IMR-90 (cell line): ENCODE measurements at regions not wholly inside any gene's neighbourhood (a gene's known extent, or its start where the extent isn't known, plus 50 kb on each side); places are given as distances from the start of the nearest gene placed in this dataset.

Source experiments
- ATAC-seq: fragments of 200-7000 bp; cut with Tn5 transposase; 2 replicates; pipeline ENCODE4 v1.9.1; 2020; ENCODE audit warnings: low read depth, mild to moderate bottlenecking, moderate library complexity
- BruUV-seq: library from RNA; stranded (reverse); fragments of 400-500 nt; replicated peaks from 2 replicates; lab custom pipeline; 2021; lab: Mats Ljungman, UMichigan
- CTCF ChIA-PET: fragments of 300-600 bp; formaldehyde crosslinking; extraction: SDS; loops from one replicate; lab custom pipeline; 2021; ENCODE audit warnings: antibody characterized with exemption; lab: Yijun Ruan, JAX
- POLR2A ChIA-PET: fragments of 300-600 bp; sonication (Branson Sonifier 250); formaldehyde crosslinking; loops from one replicate; lab custom pipeline; 2022; ENCODE audit warnings: antibody characterized with exemption; ENCODE audit not compliant: unreplicated experiment; lab: Charles Lee
- DNase-seq: peaks from one replicate; pipeline ENCODE4 v3.0.0; 2013
- H2AFZ ChIP-seq: replicated peaks from 2 replicates; pipeline ENCODE3; 2013; ENCODE audit warnings: low read length, mild to moderate bottlenecking; ENCODE audit not compliant: poor library complexity
- H2AK5ac ChIP-seq: 2 replicates; pipeline ENCODE4 v1.6.1; 2013; ENCODE audit warnings: low read depth, low read length, inconsistent platforms
- H2AK9ac ChIP-seq: replicated peaks from 2 replicates; pipeline ENCODE3; 2013; ENCODE audit warnings: mild to moderate bottlenecking, low read depth, low read length, moderate library complexity; ENCODE audit not compliant: poor library complexity
- H2BK120ac ChIP-seq: 2 replicates; pipeline ENCODE4 v1.6.1; 2013; ENCODE audit warnings: low read depth, low read length, inconsistent platforms
- H2BK15ac ChIP-seq: 3 replicates; pipeline ENCODE4 v1.6.1; 2013; ENCODE audit warnings: low read depth, low read length, inconsistent platforms
- H2BK20ac ChIP-seq: 2 replicates; pipeline ENCODE4 v1.6.1; 2013; ENCODE audit warnings: low read depth, mild to moderate bottlenecking, inconsistent platforms, low read length, moderate library complexity
- H2BK5ac ChIP-seq: 2 replicates; pipeline ENCODE4 v1.6.1; 2013; ENCODE audit warnings: mild to moderate bottlenecking, low read depth, low read length, inconsistent platforms; ENCODE audit not compliant: poor library complexity, severe bottlenecking
- H3K14ac ChIP-seq: replicated peaks from 2 replicates; pipeline ENCODE4 v1.6.1; 2013; ENCODE audit warnings: low read depth, low read length, inconsistent platforms
- H3K18ac ChIP-seq: 2 replicates; pipeline ENCODE4 v1.6.1; 2013; ENCODE audit warnings: low read depth, low read length, control low read depth
- H3K23ac ChIP-seq: 2 replicates; pipeline ENCODE4 v1.6.1; 2013; ENCODE audit warnings: low read depth, low read length, inconsistent platforms
- H3K27ac ChIP-seq: 2 replicates; pipeline ENCODE4 v1.5.1; 2013; ENCODE audit warnings: mild to moderate bottlenecking, control low read depth, low read length; ENCODE audit not compliant: insufficient read depth
- H3K27me3 ChIP-seq: 2 replicates; pipeline ENCODE4 v1.6.1; 2013; ENCODE audit warnings: low read length; ENCODE audit not compliant: control insufficient read depth, insufficient read depth
- H3K36me3 ChIP-seq: 2 replicates; pipeline ENCODE4 v1.6.1; 2013; ENCODE audit warnings: low read length, mixed read lengths; ENCODE audit not compliant: control insufficient read depth, insufficient read depth
- H3K4ac ChIP-seq: 2 replicates; pipeline ENCODE4 v1.6.1; 2013; ENCODE audit warnings: low read depth, low read length, inconsistent platforms
- H3K4me1 ChIP-seq: 2 replicates; pipeline ENCODE4 v1.6.1; 2013; ENCODE audit warnings: low read length, mixed read lengths; ENCODE audit not compliant: control insufficient read depth, insufficient read depth
- H3K4me2 ChIP-seq: 2 replicates; pipeline ENCODE4 v1.6.1; 2013; ENCODE audit warnings: low read depth, mild to moderate bottlenecking, control low read depth, low read length, moderate library complexity
- H3K4me3 ChIP-seq: 2 replicates; pipeline ENCODE4 v1.5.1; 2013; ENCODE audit warnings: low read depth, mild to moderate bottlenecking, control low read depth, low read length, moderate library complexity; ENCODE audit not compliant: insufficient read depth
- H3K56ac ChIP-seq: 2 replicates; pipeline ENCODE4 v1.6.1; 2013; ENCODE audit warnings: low read length, inconsistent platforms; ENCODE audit not compliant: insufficient read depth; ENCODE audit errors: extremely low read depth
- H3K79me1 ChIP-seq, 2 experiments: 2 replicates each; pipeline ENCODE4 v1.6.1; 2013; ENCODE audit warnings: low read length in 2 of 2, inconsistent platforms in 1 of 2, low read depth in 1 of 2
- H3K9ac ChIP-seq: 2 replicates; pipeline ENCODE4 v1.6.1; 2013; ENCODE audit warnings: low read depth, low read length, control low read depth
- H3K9me1 ChIP-seq: 2 replicates; pipeline ENCODE4 v1.6.1; 2013; ENCODE audit warnings: low read length, inconsistent platforms; ENCODE audit not compliant: insufficient read depth
- H3K9me3 ChIP-seq: 2 replicates; pipeline ENCODE4 v1.6.1; 2013; ENCODE audit warnings: low read length; ENCODE audit not compliant: control insufficient read depth, insufficient read depth
- H4K20me1 ChIP-seq: 2 replicates; pipeline ENCODE4 v1.6.1; 2013; ENCODE audit warnings: low read length, inconsistent platforms; ENCODE audit not compliant: insufficient read depth
- H4K5ac ChIP-seq: 2 replicates; pipeline ENCODE4 v1.6.1; 2013; ENCODE audit warnings: mild to moderate bottlenecking, low read depth, low read length, control low read depth
- H4K8ac ChIP-seq, 2 experiments: 2 replicates each; pipeline ENCODE4 v1.6.1; 2013; ENCODE audit warnings: low read depth in 2 of 2, low read length in 2 of 2, control low read depth in 1 of 2, inconsistent platforms in 1 of 2
- H4K91ac ChIP-seq: 2 replicates; pipeline ENCODE4 v1.6.1; 2013; ENCODE audit warnings: low read depth, low read length, inconsistent platforms; ENCODE audit not compliant: insufficient read depth
- BHLHE40 ChIP-seq: fragments of 150-350 bp; IDR thresholded peaks from 2 replicates; pipeline ENCODE4 v1.6.1; 2016; ENCODE audit warnings: mild to moderate bottlenecking, low read depth, low read length
- CEBPB ChIP-seq: IDR thresholded peaks from 2 replicates; pipeline ENCODE4 v1.6.1; 2012; ENCODE audit warnings: low read depth, low read length, improper control_type of control experiment
- CHD1 ChIP-seq: IDR thresholded peaks from 2 replicates; pipeline ENCODE4 v1.6.1; 2012; ENCODE audit warnings: low read depth, low read length, improper control_type of control experiment
- MXI1 ChIP-seq: IDR thresholded peaks from 2 replicates; pipeline ENCODE4 v1.6.1; 2012; ENCODE audit warnings: low read depth, mild to moderate bottlenecking, low read length, moderate library complexity, borderline replicate concordance
- NFE2L2 ChIP-seq: fragments of 150-350 bp; IDR thresholded peaks from 2 replicates; pipeline ENCODE4 v1.6.1; 2016; ENCODE audit warnings: low read depth, mild to moderate bottlenecking, low read length
- SMC3 ChIP-seq: fragments of 150-350 bp; IDR thresholded peaks from 2 replicates; pipeline ENCODE4 v1.6.1; 2016; ENCODE audit warnings: low read depth, mild to moderate bottlenecking, antibody characterized with exemption, low read length, moderate library complexity
- WGBS, 2 experiments: methylation state at CpG; one replicate each; pipeline versions ENCODE4 v1.1.5 to v1.1.7; 2013; ENCODE audit warnings: missing lambda C conversion rate in 2 of 2; ENCODE audit not compliant: insufficient read length in 1 of 2; ENCODE audit errors: extremely low coverage in 2 of 2; 5-methylcytosine and 5-hydroxymethylcytosine counted together
- dilution Hi-C: fragments of 300-500 bp; cut with HindIII; formaldehyde crosslinking; loops from one replicate; pipeline ENCODE4 v1.14.3; 2018; ENCODE audit warnings: low sequenced_read_pairs; ENCODE audit not compliant: unreplicated experiment
- in situ Hi-C: fragments of 300-500 bp; cut with MboI; formaldehyde crosslinking; loops from 3 replicates; pipeline ENCODE4 v1.14.3; 2019; ENCODE audit warnings: low sequenced_read_pairs, inconsistent platforms, mixed read lengths
- intact Hi-C: fragments of 100-400 bp; cut with micrococcal nuclease; formaldehyde crosslinking; loops from 2 replicates; pipeline ENCODE4 v1.10.0; 2022
- TF ChIP-seq, protein P1 (sequence below): fragments of 150-350 bp; IDR thresholded peaks from 2 replicates; pipeline ENCODE4 v1.6.1; 2016; ENCODE audit warnings: low read depth, mild to moderate bottlenecking, low read length, moderate library complexity, borderline replicate concordance
- TF ChIP-seq, protein P2 (sequence below): conservative IDR thresholded peaks from 2 replicates; pipeline ENCODE4 v1.5.1; 2012; ENCODE audit warnings: mild to moderate bottlenecking, low read depth, low read length, improper control_type of control experiment

- H2BK5ac ChIP-seq, result no peak overlapping the region
Measured at GRCh38 chr16:54589326-54589725, 302.7 kb upstream of the IRX3 start.

More at GRCh38 chr16:54589326-54589725, 302.7 kb upstream of the IRX3 start:
- dilution Hi-C loops (no loop called here), in situ Hi-C loops (no loop called here), intact Hi-C loops (no loop called here)
- no peak overlapping the region for H4K8ac ChIP-seq
- WGBS, 2 experiments, result no CpG with 5 or more reads among the region's 5 CpGs
- no peak overlapping the region for H2BK120ac ChIP-seq
- no peaks in the 10 kb centered on the region for H3K27me3 ChIP-seq
- no peak overlapping the region for H2AK5ac ChIP-seq
- no peak overlapping the region for H3K18ac ChIP-seq
- H3K9ac ChIP-seq, result no peak overlapping the region
- H3K9me1 ChIP-seq, result no peaks in the 10 kb centered on the region
- TF ChIP-seq MXI1 (no peak), CHD1 (no peak), BHLHE40 (no peak), CEBPB (no peak), SMC3 (no peak), NFE2L2 (no peak)
- TF ChIP-seq, protein P1, sequence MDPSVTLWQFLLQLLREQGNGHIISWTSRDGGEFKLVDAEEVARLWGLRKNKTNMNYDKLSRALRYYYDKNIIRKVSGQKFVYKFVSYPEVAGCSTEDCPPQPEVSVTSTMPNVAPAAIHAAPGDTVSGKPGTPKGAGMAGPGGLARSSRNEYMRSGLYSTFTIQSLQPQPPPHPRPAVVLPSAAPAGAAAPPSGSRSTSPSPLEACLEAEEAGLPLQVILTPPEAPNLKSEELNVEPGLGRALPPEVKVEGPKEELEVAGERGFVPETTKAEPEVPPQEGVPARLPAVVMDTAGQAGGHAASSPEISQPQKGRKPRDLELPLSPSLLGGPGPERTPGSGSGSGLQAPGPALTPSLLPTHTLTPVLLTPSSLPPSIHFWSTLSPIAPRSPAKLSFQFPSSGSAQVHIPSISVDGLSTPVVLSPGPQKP, result no peak
- TF ChIP-seq, protein P2, sequence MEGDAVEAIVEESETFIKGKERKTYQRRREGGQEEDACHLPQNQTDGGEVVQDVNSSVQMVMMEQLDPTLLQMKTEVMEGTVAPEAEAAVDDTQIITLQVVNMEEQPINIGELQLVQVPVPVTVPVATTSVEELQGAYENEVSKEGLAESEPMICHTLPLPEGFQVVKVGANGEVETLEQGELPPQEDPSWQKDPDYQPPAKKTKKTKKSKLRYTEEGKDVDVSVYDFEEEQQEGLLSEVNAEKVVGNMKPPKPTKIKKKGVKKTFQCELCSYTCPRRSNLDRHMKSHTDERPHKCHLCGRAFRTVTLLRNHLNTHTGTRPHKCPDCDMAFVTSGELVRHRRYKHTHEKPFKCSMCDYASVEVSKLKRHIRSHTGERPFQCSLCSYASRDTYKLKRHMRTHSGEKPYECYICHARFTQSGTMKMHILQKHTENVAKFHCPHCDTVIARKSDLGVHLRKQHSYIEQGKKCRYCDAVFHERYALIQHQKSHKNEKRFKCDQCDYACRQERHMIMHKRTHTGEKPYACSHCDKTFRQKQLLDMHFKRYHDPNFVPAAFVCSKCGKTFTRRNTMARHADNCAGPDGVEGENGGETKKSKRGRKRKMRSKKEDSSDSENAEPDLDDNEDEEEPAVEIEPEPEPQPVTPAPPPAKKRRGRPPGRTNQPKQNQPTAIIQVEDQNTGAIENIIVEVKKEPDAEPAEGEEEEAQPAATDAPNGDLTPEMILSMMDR, result no peak
- no peak overlapping the region for H2AFZ ChIP-seq
- DNase-seq (no peak), ATAC-seq (no peak)
- no TSS peak for BruUV-seq
- ChIA-PET POLR2A (no interaction called here), CTCF (no interaction called here)
- no peak overlapping the region for H2AK9ac ChIP-seq
- H2BK15ac ChIP-seq, result no peak overlapping the region
- no peaks in the 10 kb centered on the region for H3K4me1 ChIP-seq
- no peak overlapping the region for H3K23ac ChIP-seq
- H3K4me3 ChIP-seq, result no peak overlapping the region
- no peaks in the 10 kb centered on the region for H3K79me1 ChIP-seq
- no peak overlapping the region for H3K56ac ChIP-seq
- H4K5ac ChIP-seq, result no peak overlapping the region
- no peak overlapping the region for H3K14ac ChIP-seq
- no peak overlapping the region for H3K4ac ChIP-seq
- no peaks in the 10 kb centered on the region for H4K20me1 ChIP-seq
- H3K4me2 ChIP-seq, result no peak overlapping the region
- H3K9me3 ChIP-seq, result no peaks in the 10 kb centered on the region
- H3K27ac ChIP-seq, result no peak overlapping the region
- no peak overlapping the region for H4K91ac ChIP-seq
- no peak overlapping the region for H2BK20ac ChIP-seq
- no peaks in the 10 kb centered on the region for H3K36me3 ChIP-seq
